IMR-90 (cell line): ENCODE measurements at regions not wholly inside any gene's neighbourhood (a gene's known extent, or its start where the extent isn't known, plus 50 kb on each side); places are given as distances from the start of the nearest gene placed in this dataset.

Experiments used
- ATAC-seq: fragments of 200-7000 bp; cut with Tn5 transposase; 2 replicates; pipeline ENCODE4 v1.9.1; 2020; ENCODE audit warnings: low read depth, mild to moderate bottlenecking, moderate library complexity
- BruUV-seq: library from RNA; stranded (reverse); fragments of 400-500 nt; replicated peaks from 2 replicates; lab custom pipeline; 2021; lab: Mats Ljungman, UMichigan
- CTCF ChIA-PET: fragments of 300-600 bp; formaldehyde crosslinking; extraction: SDS; loops from one replicate; lab custom pipeline; 2021; ENCODE audit warnings: antibody characterized with exemption; lab: Yijun Ruan, JAX
- POLR2A ChIA-PET: fragments of 300-600 bp; sonication (Branson Sonifier 250); formaldehyde crosslinking; loops from one replicate; lab custom pipeline; 2022; ENCODE audit warnings: antibody characterized with exemption; ENCODE audit not compliant: unreplicated experiment; lab: Charles Lee
- DNase-seq: peaks from one replicate; pipeline ENCODE4 v3.0.0; 2013
- H2AFZ ChIP-seq: replicated peaks from 2 replicates; pipeline ENCODE3; 2013; ENCODE audit warnings: low read length, mild to moderate bottlenecking; ENCODE audit not compliant: poor library complexity
- H2AK5ac ChIP-seq: 2 replicates; pipeline ENCODE4 v1.6.1; 2013; ENCODE audit warnings: low read depth, low read length, inconsistent platforms
- H2AK9ac ChIP-seq: replicated peaks from 2 replicates; pipeline ENCODE3; 2013; ENCODE audit warnings: mild to moderate bottlenecking, low read depth, low read length, moderate library complexity; ENCODE audit not compliant: poor library complexity
- H2BK120ac ChIP-seq: 2 replicates; pipeline ENCODE4 v1.6.1; 2013; ENCODE audit warnings: low read depth, low read length, inconsistent platforms
- H2BK15ac ChIP-seq: 3 replicates; pipeline ENCODE4 v1.6.1; 2013; ENCODE audit warnings: low read depth, low read length, inconsistent platforms
- H2BK20ac ChIP-seq: 2 replicates; pipeline ENCODE4 v1.6.1; 2013; ENCODE audit warnings: low read depth, mild to moderate bottlenecking, inconsistent platforms, low read length, moderate library complexity
- H2BK5ac ChIP-seq: 2 replicates; pipeline ENCODE4 v1.6.1; 2013; ENCODE audit warnings: mild to moderate bottlenecking, low read depth, low read length, inconsistent platforms; ENCODE audit not compliant: poor library complexity, severe bottlenecking
- H3K14ac ChIP-seq: replicated peaks from 2 replicates; pipeline ENCODE4 v1.6.1; 2013; ENCODE audit warnings: low read depth, low read length, inconsistent platforms
- H3K18ac ChIP-seq: 2 replicates; pipeline ENCODE4 v1.6.1; 2013; ENCODE audit warnings: low read depth, low read length, control low read depth
- H3K23ac ChIP-seq: 2 replicates; pipeline ENCODE4 v1.6.1; 2013; ENCODE audit warnings: low read depth, low read length, inconsistent platforms
- H3K27ac ChIP-seq: 2 replicates; pipeline ENCODE4 v1.5.1; 2013; ENCODE audit warnings: mild to moderate bottlenecking, control low read depth, low read length; ENCODE audit not compliant: insufficient read depth
- H3K27me3 ChIP-seq: 2 replicates; pipeline ENCODE4 v1.6.1; 2013; ENCODE audit warnings: low read length; ENCODE audit not compliant: control insufficient read depth, insufficient read depth
- H3K36me3 ChIP-seq: 2 replicates; pipeline ENCODE4 v1.6.1; 2013; ENCODE audit warnings: low read length, mixed read lengths; ENCODE audit not compliant: control insufficient read depth, insufficient read depth
- H3K4ac ChIP-seq: 2 replicates; pipeline ENCODE4 v1.6.1; 2013; ENCODE audit warnings: low read depth, low read length, inconsistent platforms
- H3K4me1 ChIP-seq: 2 replicates; pipeline ENCODE4 v1.6.1; 2013; ENCODE audit warnings: low read length, mixed read lengths; ENCODE audit not compliant: control insufficient read depth, insufficient read depth
- H3K4me2 ChIP-seq: 2 replicates; pipeline ENCODE4 v1.6.1; 2013; ENCODE audit warnings: low read depth, mild to moderate bottlenecking, control low read depth, low read length, moderate library complexity
- H3K4me3 ChIP-seq: 2 replicates; pipeline ENCODE4 v1.5.1; 2013; ENCODE audit warnings: low read depth, mild to moderate bottlenecking, control low read depth, low read length, moderate library complexity; ENCODE audit not compliant: insufficient read depth
- H3K56ac ChIP-seq: 2 replicates; pipeline ENCODE4 v1.6.1; 2013; ENCODE audit warnings: low read length, inconsistent platforms; ENCODE audit not compliant: insufficient read depth; ENCODE audit errors: extremely low read depth
- H3K79me1 ChIP-seq, 2 experiments: 2 replicates each; pipeline ENCODE4 v1.6.1; 2013; ENCODE audit warnings: low read length in 2 of 2, inconsistent platforms in 1 of 2, low read depth in 1 of 2
- H3K9ac ChIP-seq: 2 replicates; pipeline ENCODE4 v1.6.1; 2013; ENCODE audit warnings: low read depth, low read length, control low read depth
- H3K9me1 ChIP-seq: 2 replicates; pipeline ENCODE4 v1.6.1; 2013; ENCODE audit warnings: low read length, inconsistent platforms; ENCODE audit not compliant: insufficient read depth
- H3K9me3 ChIP-seq: 2 replicates; pipeline ENCODE4 v1.6.1; 2013; ENCODE audit warnings: low read length; ENCODE audit not compliant: control insufficient read depth, insufficient read depth
- H4K20me1 ChIP-seq: 2 replicates; pipeline ENCODE4 v1.6.1; 2013; ENCODE audit warnings: low read length, inconsistent platforms; ENCODE audit not compliant: insufficient read depth
- H4K5ac ChIP-seq: 2 replicates; pipeline ENCODE4 v1.6.1; 2013; ENCODE audit warnings: mild to moderate bottlenecking, low read depth, low read length, control low read depth
- H4K8ac ChIP-seq, 2 experiments: 2 replicates each; pipeline ENCODE4 v1.6.1; 2013; ENCODE audit warnings: low read depth in 2 of 2, low read length in 2 of 2, control low read depth in 1 of 2, inconsistent platforms in 1 of 2
- H4K91ac ChIP-seq: 2 replicates; pipeline ENCODE4 v1.6.1; 2013; ENCODE audit warnings: low read depth, low read length, inconsistent platforms; ENCODE audit not compliant: insufficient read depth
- CEBPB ChIP-seq: IDR thresholded peaks from 2 replicates; pipeline ENCODE4 v1.6.1; 2012; ENCODE audit warnings: low read depth, low read length, improper control_type of control experiment
- MAFK ChIP-seq: IDR thresholded peaks from 2 replicates; pipeline ENCODE4 v1.6.1; 2012; ENCODE audit warnings: low read depth, low read length, improper control_type of control experiment
- WGBS, 2 experiments: methylation state at CpG; one replicate each; pipeline versions ENCODE4 v1.1.5 to v1.1.7; 2013; ENCODE audit warnings: missing lambda C conversion rate in 2 of 2; ENCODE audit not compliant: insufficient read length in 1 of 2; ENCODE audit errors: extremely low coverage in 2 of 2; 5-methylcytosine and 5-hydroxymethylcytosine counted together
- dilution Hi-C: fragments of 300-500 bp; cut with HindIII; formaldehyde crosslinking; loops from one replicate; pipeline ENCODE4 v1.14.3; 2018; ENCODE audit warnings: low sequenced_read_pairs; ENCODE audit not compliant: unreplicated experiment
- in situ Hi-C: fragments of 300-500 bp; cut with MboI; formaldehyde crosslinking; loops from 3 replicates; pipeline ENCODE4 v1.14.3; 2019; ENCODE audit warnings: low sequenced_read_pairs, inconsistent platforms, mixed read lengths
- intact Hi-C: fragments of 100-400 bp; cut with micrococcal nuclease; formaldehyde crosslinking; loops from 2 replicates; pipeline ENCODE4 v1.10.0; 2022

- H3K14ac ChIP-seq, result no peak overlapping the region
- BruUV-seq, result no TSS peak
- DNase-seq, result no peak
- H3K4me1 ChIP-seq, result no peaks in the 10 kb centered on the region; the same call in 1 of the 2 replicates
- no peaks in the 10 kb centered on the region for H4K20me1 ChIP-seq
- H2AFZ ChIP-seq, result no peak overlapping the region
- H3K18ac ChIP-seq, result no peak overlapping the region
- H2BK20ac ChIP-seq, result no peak overlapping the region
- H3K4ac ChIP-seq, result no peak overlapping the region
- no peak overlapping the region for H4K8ac ChIP-seq
- H2AK9ac ChIP-seq, result no peak overlapping the region
- no peak overlapping the region for H3K23ac ChIP-seq
- 0 out of 2 replicates have a peak, but pooled peaks cover 3% of the 10 kb centered on the region for H3K9me1 ChIP-seq
- no peak overlapping the region for H3K27ac ChIP-seq
- no peak overlapping the region for H3K4me2 ChIP-seq
- H3K4me3 ChIP-seq, result no peak overlapping the region
- H4K5ac ChIP-seq, result no peak overlapping the region
- intact Hi-C loops (no loop called here), dilution Hi-C loops (no loop called here), in situ Hi-C loops (no loop called here)
- no peaks in the 10 kb centered on the region for H3K27me3 ChIP-seq
- H2BK120ac ChIP-seq, result no peak overlapping the region
- H3K79me1 ChIP-seq, result no peaks in the 10 kb centered on the region
- no peaks in the 10 kb centered on the region for H3K36me3 ChIP-seq
- H4K91ac ChIP-seq, result no peak overlapping the region
- ATAC-seq, result no peak
- TF ChIP-seq CEBPB, result no peak
- TF ChIP-seq MAFK, result peak; percentile 88
- H3K9ac ChIP-seq, result no peak overlapping the region
- POLR2A ChIA-PET, result no interaction called here
- no peak overlapping the region for H3K56ac ChIP-seq
- H2AK5ac ChIP-seq, result no peak overlapping the region
- CTCF ChIA-PET, result no interaction called here
- whole genome bisulfite sequencing, 2 experiments, result 76% methylated on average over 2 of the region's 2 CpGs; no CpG with 5 or more reads in 1 of the 2 experiments
- no peaks in the 10 kb centered on the region for H3K9me3 ChIP-seq
- no peak overlapping the region for H2BK15ac ChIP-seq
- no peak overlapping the region for H2BK5ac ChIP-seq
Observed at GRCh38 chr1:87408665-87409248, 80.1 kb downstream of the LMO4 start.
